K562 (cell line): ENCODE measurements at regions not wholly inside any gene's neighbourhood (a gene's known extent, or its start where the extent isn't known, plus 50 kb on each side); places are given as distances from the start of the nearest gene placed in this dataset.

ENCODE experiments used
- ATAC-seq: fragments of 200-7000 bp; cut with Tn5 transposase; 3 replicates; pipeline ENCODE4 v1.9.1; 2020; ENCODE audit warnings: moderate library complexity
- BruUV-seq: library from RNA; stranded (reverse); fragments of 400-500 nt; replicated peaks from 2 replicates; lab custom pipeline; 2021; lab: Mats Ljungman, UMichigan
- CTCF ChIA-PET: fragments of 300-600 bp; formaldehyde crosslinking; extraction: SDS; loops from one replicate; lab custom pipeline; 2021; ENCODE audit warnings: low intra/inter-chr PET ratio; lab: Yijun Ruan, JAX
- POLR2A ChIA-PET: fragments of 300-600, 350-650 bp; sonication (Branson Sonifier 250); formaldehyde crosslinking; extraction: SDS; loops from one replicate; lab custom pipeline; 2021; ENCODE audit warnings: antibody characterized with exemption, inconsistent platforms; lab: Yijun Ruan, JAX
- DNase-seq, 4 experiments: peaks; one replicate each; pipeline versions ENCODE4 v3.0.0 to v3.0.0-alpha.2; 2011 to 2018; ENCODE audit warnings: low spot score in 3 of 4, mixed read lengths in 3 of 4; ENCODE audit errors: extremely low read depth in 1 of 4
- FAIRE-seq: peaks from 2 replicates; lab custom pipeline; 2011; peaks lifted over from hg19 to GRCh38; lab: Jason Lieb, UNC
- H2AFZ ChIP-seq: 2 replicates; pipeline ENCODE4 v1.6.0; 2011; ENCODE audit warnings: low read depth, low read length, control low read depth, inconsistent platforms
- H3K27ac ChIP-seq: fragments of 200-600 bp; 3 replicates; pipeline ENCODE4 v1.8.0; 2011; ENCODE audit warnings: low read depth, mild to moderate bottlenecking, control low read depth, inconsistent platforms, low read length, moderate library complexity, mixed read lengths; ENCODE audit errors: extremely low read depth
- H3K27me3 ChIP-seq, 2 experiments: fragments of 300-600 bp in 1 of 2; 2 replicates in 1 of 2; 3 replicates in 1 of 2; pipeline versions ENCODE4 v1.6.0 to v1.8.0; 2011; ENCODE audit warnings: inconsistent platforms in 2 of 2, low read length in 2 of 2, mild to moderate bottlenecking in 1 of 2, mixed read lengths in 1 of 2, moderate library complexity in 1 of 2; ENCODE audit not compliant: control insufficient read depth in 2 of 2, insufficient read depth in 2 of 2
- H3K36me3 ChIP-seq: fragments of 300-600 bp; 3 replicates; pipeline ENCODE4 v1.8.0; 2011; ENCODE audit warnings: mild to moderate bottlenecking, low read length, inconsistent platforms; ENCODE audit not compliant: control insufficient read depth, insufficient read depth
- H3K4me1 ChIP-seq, 2 experiments: fragments of 200-600 bp in 1 of 2; replicated peaks in 1 of 2; 2 replicates in 1 of 2; 3 replicates in 1 of 2; pipeline versions ENCODE4 v1.5.1 to v1.8.0; 2011; ENCODE audit warnings: inconsistent platforms in 2 of 2, low read length in 2 of 2, mild to moderate bottlenecking in 1 of 2, mixed read lengths in 1 of 2, moderate library complexity in 1 of 2; ENCODE audit not compliant: control insufficient read depth in 2 of 2, insufficient read depth in 2 of 2
- H3K4me2 ChIP-seq: 2 replicates; pipeline ENCODE4 v1.6.1; 2011; ENCODE audit warnings: low read length, control low read depth, inconsistent platforms, mixed read lengths; ENCODE audit not compliant: insufficient read depth
- H3K4me3 ChIP-seq: fragments of 200-600 bp; sonication (generic), shearing (Covaris generic); 2 replicates; pipeline ENCODE4 v1.5.1; 2016; ENCODE audit warnings: control low read depth, inconsistent platforms
- H3K79me2 ChIP-seq: fragments of 200-600 bp; 3 replicates; pipeline ENCODE4 v1.8.0; 2011; ENCODE audit warnings: low read length, inconsistent platforms; ENCODE audit not compliant: control insufficient read depth, insufficient read depth
- H3K9ac ChIP-seq, 2 experiments: 2 replicates each; pipeline versions ENCODE4 v1.6.0 to v1.6.1; 2011; ENCODE audit warnings: low read depth in 2 of 2, low read length in 2 of 2, control low read depth in 1 of 2, inconsistent platforms in 1 of 2, mild to moderate bottlenecking in 1 of 2, mixed read lengths in 1 of 2; ENCODE audit not compliant: insufficient read depth in 1 of 2
- H3K9me1 ChIP-seq: one replicate; pipeline ENCODE4 v1.6.0; 2011; ENCODE audit warnings: inconsistent platforms, mild to moderate bottlenecking, low read length, moderate library complexity; ENCODE audit not compliant: control insufficient read depth, insufficient read depth
- H3K9me3 ChIP-seq: replicated peaks from 2 replicates; pipeline ENCODE4 v1.5.1; 2011; ENCODE audit warnings: low read depth, low read length, inconsistent platforms; ENCODE audit not compliant: control insufficient read depth, insufficient read depth
- H4K20me1 ChIP-seq: replicated peaks from 2 replicates; pipeline ENCODE4 v1.6.1; 2011; ENCODE audit warnings: low read length, inconsistent platforms, mixed read lengths; ENCODE audit not compliant: control insufficient read depth, insufficient read depth
- ELF4 ChIP-seq: fragments of 450-650 bp; formaldehyde crosslinking; IDR thresholded peaks from 2 replicates; pipeline ENCODE4 v1.4.0; 2022; ENCODE audit warnings: missing genetic modification characterization
- HNRNPLL ChIP-seq: fragments of 200-400 bp; formaldehyde crosslinking; IDR thresholded peaks from 2 replicates; pipeline ENCODE4 v1.6.1; 2017; ENCODE audit warnings: low read length, low read depth, mild to moderate bottlenecking; ENCODE audit not compliant: poor library complexity, severe bottlenecking
- ILK ChIP-seq: fragments of 450-650 bp; IDR thresholded peaks from 2 replicates; pipeline ENCODE4 v1.6.1; 2016; ENCODE audit warnings: missing genetic modification characterization, low read depth, mild to moderate bottlenecking, missing compliant biosample characterization, moderate library complexity, borderline replicate concordance
- NELFE ChIP-seq: IDR thresholded peaks from 2 replicates; pipeline ENCODE4 v1.6.1; 2011; ENCODE audit warnings: mild to moderate bottlenecking; ENCODE audit not compliant: insufficient read depth, insufficient read length
- NFIC ChIP-seq: fragments of 450-650 bp; IDR thresholded peaks from 2 replicates; pipeline ENCODE4 v1.6.1; 2017; ENCODE audit warnings: mild to moderate bottlenecking, inconsistent platforms
- SETDB1 ChIP-seq: IDR thresholded peaks from one replicate; pipeline ENCODE4 v1.6.1; 2012; ENCODE audit warnings: low read length, control low read depth, inconsistent platforms
- SIN3B ChIP-seq: fragments of 450-650 bp; IDR thresholded peaks from 2 replicates; pipeline ENCODE4 v1.6.1; 2017; ENCODE audit warnings: low read depth, mild to moderate bottlenecking, moderate library complexity
- U2AF2 ChIP-seq: fragments of 200-400 bp; formaldehyde crosslinking; optimal IDR thresholded peaks from 2 replicates; pipeline ENCODE3; 2017; ENCODE audit warnings: low read depth, mild to moderate bottlenecking, low read length
- ZBTB8A ChIP-seq: fragments of 450-650 bp; IDR thresholded peaks from 2 replicates; pipeline ENCODE4 v1.6.1; 2018; ENCODE audit warnings: mild to moderate bottlenecking, moderate library complexity; ENCODE audit not compliant: partially characterized antibody
- ZEB2 ChIP-seq: fragments of 450-650 bp; IDR thresholded peaks from 2 replicates; pipeline ENCODE4 v1.6.1; 2016
- ZNF24 ChIP-seq: fragments of 450-650 bp; IDR thresholded peaks from 2 replicates; pipeline ENCODE4 v1.6.1; 2016
- WGBS: fragments of 100-300 bp; shearing (Covaris generic); methylation state at CpG from one replicate; pipeline ENCODE4 v1.1.6; 2016; ENCODE audit warnings: low coverage, mixed read lengths; ENCODE audit not compliant: insufficient coverage; ENCODE audit errors: missing lambda C conversion rate; 5-methylcytosine and 5-hydroxymethylcytosine counted together
- in situ Hi-C: fragments of 300-500 bp; cut with MboI; formaldehyde crosslinking; loops from 4 replicates; pipeline ENCODE4 v1.15.0; 2018; ENCODE audit warnings: inconsistent platforms, mixed read lengths
- intact Hi-C: fragments of 100-400 bp; cut with micrococcal nuclease; formaldehyde crosslinking; loops from 2 replicates; pipeline ENCODE4 v1.14.2; 2022
- TF ChIP-seq, protein P1 (sequence below): fragments of 450-650 bp; formaldehyde crosslinking; IDR thresholded peaks from 2 replicates; pipeline ENCODE4 v1.4.0; 2020; ENCODE audit warnings: mild to moderate bottlenecking, mixed read lengths
- TF ChIP-seq, protein P2 (sequence below): IDR thresholded peaks from 2 replicates; pipeline ENCODE4 v1.6.1; 2016; ENCODE audit warnings: missing genetic modification characterization, missing compliant biosample characterization
- TF ChIP-seq, protein P3 (sequence below): fragments of 450-650 bp; IDR thresholded peaks from 2 replicates; pipeline ENCODE4 v1.6.1; 2017; ENCODE audit warnings: antibody characterized with exemption, mild to moderate bottlenecking

DNA sequence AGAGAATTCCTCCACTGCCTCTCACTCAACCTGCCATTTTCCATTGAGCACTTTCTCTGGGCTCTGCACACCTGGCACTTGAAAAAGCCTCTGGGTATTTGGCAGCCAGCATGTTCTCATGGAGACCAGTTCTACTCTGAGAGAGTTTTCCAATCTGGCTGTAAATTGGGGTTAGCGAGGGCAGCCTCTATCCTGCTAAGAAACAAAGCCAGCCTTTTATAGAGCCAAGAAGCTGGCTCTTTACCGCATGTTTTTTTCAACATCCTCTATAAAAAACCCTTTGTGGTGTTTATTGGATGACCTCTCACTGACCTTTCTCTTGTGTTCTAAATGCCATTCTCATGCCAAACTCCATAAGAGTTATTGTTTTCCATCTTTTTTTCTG is 52.6 kb upstream of the RCBTB2 start:
- ChIA-PET CTCF (no interaction called here), POLR2A (no interaction called here)
- in situ Hi-C loops (loop anchor here (25.0 kb wide), 1 partner anchor 248 kb away; no protein-coding TSS in a partner anchor), intact Hi-C loops (no loop called here)
- Histone ChIP-seq H3K4me2 (no peak overlapping the region), H3K4me3 (no peak overlapping the region), H3K9me3 (no peaks in the 10 kb centered on the region), H3K9ac (no peak overlapping the region), H3K27me3 (0 out of 5 replicates have a peak, but pooled peaks cover 0 to 3% of the 10 kb centered on the region in 2 experiments), H3K36me3 (no peaks in the 10 kb centered on the region), H3K79me2 (no peaks in the 10 kb centered on the region), H2AFZ (no peak overlapping the region), H3K9me1 (no peaks in the 10 kb centered on the region), H3K4me1 (peaks cover 0 to 5% of the 10 kb centered on the region in 2 experiments; a peak in 1 of 5 replicates), H3K27ac (no peak overlapping the region), H4K20me1 (no peaks in the 10 kb centered on the region)
- 20% methylated on average over 2 of the region's 2 CpGs for WGBS
- BruUV-seq: no TSS peak
- ATAC-seq: no peak
- FAIRE-seq: no peak
- no peak for DNase-seq
- TF ChIP-seq ILK (tag) (no peak), ZBTB8A (no peak), NELFE (no peak), HNRNPLL (no peak), U2AF2 (no peak), NFIC (no peak), ZNF24 (no peak), ELF4 (no peak), SETDB1 (no peak), ZEB2 (no peak), SIN3B (no peak)
- TF ChIP-seq, protein P1, sequence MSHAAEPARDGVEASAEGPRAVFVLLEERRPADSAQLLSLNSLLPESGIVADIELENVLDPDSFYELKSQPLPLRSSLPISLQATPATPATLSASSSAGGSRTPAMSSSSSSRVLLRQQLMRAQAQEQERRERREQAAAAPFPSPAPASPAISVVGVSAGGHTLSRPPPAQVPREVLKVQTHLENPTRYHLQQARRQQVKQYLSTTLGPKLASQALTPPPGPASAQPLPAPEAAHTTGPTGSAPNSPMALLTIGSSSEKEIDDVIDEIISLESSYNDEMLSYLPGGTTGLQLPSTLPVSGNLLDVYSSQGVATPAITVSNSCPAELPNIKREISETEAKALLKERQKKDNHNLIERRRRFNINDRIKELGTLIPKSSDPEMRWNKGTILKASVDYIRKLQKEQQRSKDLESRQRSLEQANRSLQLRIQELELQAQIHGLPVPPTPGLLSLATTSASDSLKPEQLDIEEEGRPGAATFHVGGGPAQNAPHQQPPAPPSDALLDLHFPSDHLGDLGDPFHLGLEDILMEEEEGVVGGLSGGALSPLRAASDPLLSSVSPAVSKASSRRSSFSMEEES (CRISPR knock-in tag): no peak
- TF ChIP-seq, protein P2, sequence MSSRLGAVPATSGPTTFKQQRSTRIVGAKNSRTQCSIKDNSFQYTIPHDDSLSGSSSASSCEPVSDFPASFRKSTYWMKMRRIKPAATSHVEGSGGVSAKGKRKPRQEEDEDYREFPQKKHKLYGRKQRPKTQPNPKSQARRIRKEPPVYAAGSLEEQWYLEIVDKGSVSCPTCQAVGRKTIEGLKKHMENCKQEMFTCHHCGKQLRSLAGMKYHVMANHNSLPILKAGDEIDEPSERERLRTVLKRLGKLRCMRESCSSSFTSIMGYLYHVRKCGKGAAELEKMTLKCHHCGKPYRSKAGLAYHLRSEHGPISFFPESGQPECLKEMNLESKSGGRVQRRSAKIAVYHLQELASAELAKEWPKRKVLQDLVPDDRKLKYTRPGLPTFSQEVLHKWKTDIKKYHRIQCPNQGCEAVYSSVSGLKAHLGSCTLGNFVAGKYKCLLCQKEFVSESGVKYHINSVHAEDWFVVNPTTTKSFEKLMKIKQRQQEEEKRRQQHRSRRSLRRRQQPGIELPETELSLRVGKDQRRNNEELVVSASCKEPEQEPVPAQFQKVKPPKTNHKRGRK (tag): no peak
- TF ChIP-seq, protein P3, sequence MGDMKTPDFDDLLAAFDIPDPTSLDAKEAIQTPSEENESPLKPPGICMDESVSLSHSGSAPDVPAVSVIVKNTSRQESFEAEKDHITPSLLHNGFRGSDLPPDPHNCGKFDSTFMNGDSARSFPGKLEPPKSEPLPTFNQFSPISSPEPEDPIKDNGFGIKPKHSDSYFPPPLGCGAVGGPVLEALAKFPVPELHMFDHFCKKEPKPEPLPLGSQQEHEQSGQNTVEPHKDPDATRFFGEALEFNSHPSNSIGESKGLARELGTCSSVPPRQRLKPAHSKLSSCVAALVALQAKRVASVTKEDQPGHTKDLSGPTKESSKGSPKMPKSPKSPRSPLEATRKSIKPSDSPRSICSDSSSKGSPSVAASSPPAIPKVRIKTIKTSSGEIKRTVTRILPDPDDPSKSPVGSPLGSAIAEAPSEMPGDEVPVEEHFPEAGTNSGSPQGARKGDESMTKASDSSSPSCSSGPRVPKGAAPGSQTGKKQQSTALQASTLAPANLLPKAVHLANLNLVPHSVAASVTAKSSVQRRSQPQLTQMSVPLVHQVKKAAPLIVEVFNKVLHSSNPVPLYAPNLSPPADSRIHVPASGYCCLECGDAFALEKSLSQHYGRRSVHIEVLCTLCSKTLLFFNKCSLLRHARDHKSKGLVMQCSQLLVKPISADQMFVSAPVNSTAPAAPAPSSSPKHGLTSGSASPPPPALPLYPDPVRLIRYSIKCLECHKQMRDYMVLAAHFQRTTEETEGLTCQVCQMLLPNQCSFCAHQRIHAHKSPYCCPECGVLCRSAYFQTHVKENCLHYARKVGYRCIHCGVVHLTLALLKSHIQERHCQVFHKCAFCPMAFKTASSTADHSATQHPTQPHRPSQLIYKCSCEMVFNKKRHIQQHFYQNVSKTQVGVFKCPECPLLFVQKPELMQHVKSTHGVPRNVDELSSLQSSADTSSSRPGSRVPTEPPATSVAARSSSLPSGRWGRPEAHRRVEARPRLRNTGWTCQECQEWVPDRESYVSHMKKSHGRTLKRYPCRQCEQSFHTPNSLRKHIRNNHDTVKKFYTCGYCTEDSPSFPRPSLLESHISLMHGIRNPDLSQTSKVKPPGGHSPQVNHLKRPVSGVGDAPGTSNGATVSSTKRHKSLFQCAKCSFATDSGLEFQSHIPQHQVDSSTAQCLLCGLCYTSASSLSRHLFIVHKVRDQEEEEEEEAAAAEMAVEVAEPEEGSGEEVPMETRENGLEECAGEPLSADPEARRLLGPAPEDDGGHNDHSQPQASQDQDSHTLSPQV: no peak
